A673 (cell line): ENCODE measurements at regions not wholly inside any gene's neighbourhood (a gene's known extent, or its start where the extent isn't known, plus 50 kb on each side); places are given as distances from the start of the nearest gene placed in this dataset.

ENCODE experiments used
- CTCF ChIP-seq: fragments of 300-800, 200-600 bp; sonication (generic); conservative IDR thresholded peaks from 2 replicates; pipeline ENCODE4 v1.5.1; 2017; ENCODE audit warnings: low read depth, mild to moderate bottlenecking, antibody characterized with exemption, low read length, moderate library complexity, mixed read lengths
- EZH2 ChIP-seq: fragments of 200-600 bp; sonication (generic); IDR thresholded peaks from 2 replicates; pipeline ENCODE4 v1.6.1; 2017; ENCODE audit warnings: borderline replicate concordance, low read depth, mild to moderate bottlenecking, mixed read lengths, antibody characterized with exemption, low read length; ENCODE audit not compliant: poor library complexity, severe bottlenecking

- TF ChIP-seq CTCF, result no peak
- TF ChIP-seq EZH2, result no peak
These were observed 85.5 kb upstream of the ZNF169 start for GRCh38 chr9:94173632-94174031.
